Activated T-cell treated with anti-CD3 and anti-CD28 coated beads, Interleukin-2, amount 50 U/mL, for 4 hours (primary cell): ENCODE measurements at regions not wholly inside any gene's neighbourhood (a gene's known extent, or its start where the extent isn't known, plus 50 kb on each side); places are given as distances from the start of the nearest gene placed in this dataset.

Experiments used
- ATAC-seq, 2 donors: fragments of 200-7000 bp; cut with Tn5 transposase; one replicate each; pipeline ENCODE4 v1.10.0; 2021
- DNase-seq: peaks from one replicate; pipeline ENCODE4 v3.0.0-alpha.2; 2020
- H3K27me3 Mint-ChIP-seq: one replicate; pipeline ENCODE4 v1.8.0; 2021; ENCODE audit warnings: low read depth, mixed read lengths
- H3K36me3 Mint-ChIP-seq: one replicate; pipeline ENCODE4 v1.8.0; 2022; ENCODE audit warnings: mixed read lengths; ENCODE audit not compliant: insufficient read depth
- H3K4me1 Mint-ChIP-seq: one replicate; pipeline ENCODE4 v1.8.0; 2021; ENCODE audit warnings: low read depth, mixed read lengths
- H3K4me3 Mint-ChIP-seq: one replicate; pipeline ENCODE4 v1.8.0; 2021; ENCODE audit warnings: mild to moderate bottlenecking, moderate library complexity, mixed read lengths
- H3K9me3 Mint-ChIP-seq: one replicate; pipeline ENCODE4 v1.8.0; 2021; ENCODE audit warnings: mixed read lengths

DNA sequence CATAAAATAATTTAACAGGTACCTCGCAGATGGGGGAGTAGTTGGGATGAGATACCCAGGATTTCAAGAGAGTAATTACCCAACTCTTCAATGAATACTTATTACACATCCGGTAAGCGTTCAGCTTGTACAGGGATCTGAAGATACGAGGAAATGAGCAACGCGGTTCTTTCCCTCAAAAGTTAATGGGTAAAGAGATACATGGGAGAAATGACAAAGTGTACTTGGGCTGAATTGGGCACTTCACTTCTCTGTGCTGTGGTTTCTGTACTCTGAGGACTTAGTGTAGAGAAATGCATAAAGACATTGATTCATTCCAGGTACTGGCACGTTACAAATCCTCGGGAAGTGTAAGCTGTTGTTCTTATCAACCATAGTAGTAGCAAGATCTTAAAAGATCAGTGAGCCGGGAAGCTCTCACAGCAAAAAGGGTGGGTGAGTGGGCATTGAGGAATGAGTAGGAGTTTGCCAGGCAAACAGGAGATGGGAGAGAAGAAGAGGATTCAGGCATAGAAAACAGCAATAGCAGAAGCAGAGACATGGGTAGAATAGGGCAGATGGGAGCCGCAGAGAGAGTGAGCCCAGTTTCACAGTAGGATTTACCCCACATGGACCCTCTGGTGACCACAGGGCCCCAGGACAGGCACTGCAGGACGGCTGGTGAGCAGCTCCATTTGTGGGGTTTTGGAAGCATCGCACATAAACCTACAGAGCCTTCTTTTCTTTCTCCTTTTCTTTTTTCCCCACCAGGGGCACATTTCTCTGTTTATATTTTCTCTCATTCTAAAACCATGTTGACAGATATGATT is 304.3 kb upstream of the PITRM1 start:
- no peaks in the 10 kb centered on the region for H3K36me3 Mint-ChIP-seq
- H3K4me1 Mint-ChIP-seq, result peaks cover 27% of the 10 kb centered on the region
- ATAC-seq, result no peak
- DNase-seq, result no peak
- H3K4me3 Mint-ChIP-seq, result no peak overlapping the region
- H3K27me3 Mint-ChIP-seq, result no peaks in the 10 kb centered on the region
- H3K9me3 Mint-ChIP-seq, result no peaks in the 10 kb centered on the region

DNA sequence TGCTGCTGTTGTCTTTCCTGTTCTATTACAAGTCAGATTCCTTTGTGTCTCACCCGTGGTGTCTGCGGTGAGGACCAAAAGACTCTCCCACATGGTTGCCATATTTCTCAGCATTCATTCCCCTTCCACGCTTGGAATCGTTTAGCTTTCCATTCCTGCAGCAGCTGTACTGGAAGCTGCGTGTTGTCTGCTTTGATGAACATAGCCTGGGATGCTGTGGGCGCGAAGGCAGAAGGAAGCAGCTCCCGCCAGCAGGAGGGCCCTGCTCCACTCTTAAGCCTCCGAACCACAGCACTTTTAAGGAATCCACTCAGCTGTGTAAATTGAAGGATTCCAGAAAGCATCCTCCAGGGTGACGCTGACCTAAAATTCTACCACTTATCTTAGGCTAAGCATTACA is 303.6 kb upstream of the PITRM1 start:
- ATAC-seq (no peak), DNase-seq (no peak)
- Mint-ChIP-seq H3K9me3 (no peaks in the 10 kb centered on the region), H3K27me3 (no peaks in the 10 kb centered on the region), H3K4me3 (no peak overlapping the region), H3K4me1 (peaks cover 30% of the 10 kb centered on the region), H3K36me3 (no peaks in the 10 kb centered on the region)

DNA sequence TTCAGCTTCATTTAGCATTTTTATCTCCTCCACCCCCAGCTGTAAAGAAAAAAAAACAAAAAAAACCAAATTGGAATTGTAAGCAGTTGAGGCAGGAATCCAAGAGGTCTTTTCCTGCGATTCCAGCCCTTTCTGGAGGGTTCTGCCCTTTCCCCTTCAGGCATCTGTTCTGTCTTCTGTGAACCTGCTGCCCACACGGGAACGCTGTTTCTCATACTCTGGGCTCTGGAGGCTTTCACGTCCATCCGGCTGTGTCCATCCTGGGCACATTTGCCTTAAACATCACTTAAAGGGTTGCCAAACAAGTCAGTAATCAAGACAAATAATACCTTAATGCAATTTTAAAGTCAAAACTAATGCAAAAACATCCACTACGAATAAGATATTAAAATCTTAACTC is 302.8 kb upstream of the PITRM1 start:
- Mint-ChIP-seq H3K27me3 (no peaks in the 10 kb centered on the region), H3K4me3 (no peak overlapping the region), H3K4me1 (peaks cover 32% of the 10 kb centered on the region), H3K9me3 (no peaks in the 10 kb centered on the region), H3K36me3 (no peaks in the 10 kb centered on the region)
- DNase-seq (no peak), ATAC-seq (no peak)

DNA sequence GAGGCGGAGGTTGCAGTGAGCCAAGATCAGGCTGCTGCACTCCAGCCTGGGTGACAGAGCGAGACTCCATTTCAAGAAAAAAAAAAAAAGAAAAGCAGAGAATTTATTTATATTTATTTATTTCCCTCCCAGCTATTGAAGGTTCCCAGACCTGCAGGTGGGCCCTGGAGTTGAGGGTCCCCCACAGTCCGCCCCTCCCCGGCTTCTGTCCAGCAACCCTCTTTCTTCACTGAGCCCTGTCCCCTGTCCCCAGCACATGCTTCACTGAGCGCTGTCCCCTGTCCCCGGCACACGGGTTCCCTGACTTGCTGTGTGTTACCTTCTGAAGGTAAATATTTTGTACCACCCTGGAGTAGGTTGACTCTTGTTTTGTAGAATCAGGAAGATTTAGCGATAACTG is 301.7 kb upstream of the PITRM1 start:
- no peak overlapping the region for H3K4me3 Mint-ChIP-seq
- H3K36me3 Mint-ChIP-seq, result no peaks in the 10 kb centered on the region
- DNase-seq (no peak), ATAC-seq (no peak)
- peaks cover 38% of the 10 kb centered on the region for H3K4me1 Mint-ChIP-seq
- H3K27me3 Mint-ChIP-seq, result no peaks in the 10 kb centered on the region
- H3K9me3 Mint-ChIP-seq, result no peaks in the 10 kb centered on the region

DNA sequence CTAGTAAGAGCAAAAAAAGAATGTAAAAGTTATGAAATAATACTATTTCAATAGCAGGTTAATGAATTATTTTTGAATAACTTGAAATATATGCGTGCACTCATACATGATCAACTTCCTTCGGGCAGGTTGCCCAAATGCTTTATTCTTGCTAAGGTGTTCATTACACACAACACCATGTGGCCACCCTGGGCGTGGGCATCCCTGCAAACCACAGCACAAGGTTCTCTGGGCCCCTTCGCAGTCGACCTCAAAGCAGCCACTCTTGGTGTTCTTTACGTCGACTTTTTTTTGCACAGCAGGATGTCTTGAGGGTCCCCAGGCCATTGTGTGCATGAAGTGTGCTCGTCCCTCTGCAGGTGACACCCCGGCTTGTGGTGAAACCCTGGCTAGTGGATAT is 300.7 kb upstream of the PITRM1 start:
- H3K36me3 Mint-ChIP-seq, result no peaks in the 10 kb centered on the region
- H3K4me1 Mint-ChIP-seq, result peaks cover 46% of the 10 kb centered on the region
- ATAC-seq (no peak), DNase-seq (no peak)
- H3K27me3 Mint-ChIP-seq, result no peaks in the 10 kb centered on the region
- H3K4me3 Mint-ChIP-seq, result peak overlapping the region; percentile 74
- no peaks in the 10 kb centered on the region for H3K9me3 Mint-ChIP-seq

DNA sequence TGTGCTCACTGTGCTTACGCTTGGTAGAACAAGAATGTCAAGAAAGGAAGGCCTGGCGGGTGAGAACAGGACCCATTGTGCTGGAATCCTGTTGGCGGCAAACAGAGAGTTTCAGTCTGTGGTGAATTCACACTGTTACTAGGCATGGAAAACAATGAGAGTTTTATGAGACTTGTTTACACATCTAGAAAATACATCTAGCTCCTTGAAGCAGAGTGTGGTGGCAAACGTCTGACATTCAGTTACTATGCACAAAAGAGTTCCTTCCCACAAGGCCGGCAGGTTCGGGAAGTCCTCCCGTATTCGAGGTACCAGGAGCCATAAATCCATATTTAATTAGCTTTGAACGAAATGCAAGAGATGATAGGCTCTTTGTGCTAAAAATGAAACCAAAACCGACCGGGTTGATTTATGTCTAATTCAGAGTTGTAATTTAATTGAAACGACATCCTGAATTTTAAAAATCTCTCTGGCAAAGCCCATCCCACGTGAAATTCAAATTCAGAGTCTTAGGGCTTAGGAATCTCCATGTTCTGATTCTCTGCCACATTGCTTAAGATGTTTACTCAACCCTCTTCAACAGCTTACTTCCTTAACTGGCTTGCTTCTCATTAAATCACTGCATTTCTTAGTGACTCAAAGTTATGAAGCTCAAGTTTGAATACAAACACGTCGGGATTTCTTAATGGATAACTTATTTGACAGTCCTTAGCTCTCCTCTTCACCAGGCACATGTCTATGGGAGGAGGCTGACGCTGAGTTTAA is 299.9 kb upstream of the PITRM1 start:
- no peak for ATAC-seq
- no peaks in the 10 kb centered on the region for H3K27me3 Mint-ChIP-seq
- H3K4me3 Mint-ChIP-seq, result peak overlapping the region; percentile 74
- no peaks in the 10 kb centered on the region for H3K36me3 Mint-ChIP-seq
- no peak for DNase-seq
- peaks cover 48% of the 10 kb centered on the region for H3K4me1 Mint-ChIP-seq
- no peaks in the 10 kb centered on the region for H3K9me3 Mint-ChIP-seq

DNA sequence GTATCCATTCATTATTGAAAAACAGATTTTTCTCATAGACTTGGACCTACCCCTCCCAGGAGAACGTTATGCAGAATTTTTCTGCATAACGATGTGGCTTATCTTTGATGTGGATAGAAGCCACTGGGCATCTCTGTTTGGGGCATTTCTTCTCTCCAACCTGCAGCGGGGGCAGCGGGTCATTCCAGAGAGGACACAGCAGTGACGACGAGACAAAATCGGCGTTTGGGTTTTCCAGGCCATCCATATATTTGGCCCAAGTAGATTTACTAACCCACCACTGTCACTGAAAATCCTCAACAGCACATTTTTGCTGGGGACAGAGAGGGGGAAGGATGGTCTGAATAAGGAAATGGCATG is 299.3 kb upstream of the PITRM1 start:
- no peak for DNase-seq
- Mint-ChIP-seq H3K4me1 (peaks cover 53% of the 10 kb centered on the region), H3K36me3 (no peaks in the 10 kb centered on the region), H3K9me3 (no peaks in the 10 kb centered on the region), H3K4me3 (peak overlapping the region; percentile 74), H3K27me3 (no peaks in the 10 kb centered on the region)
- ATAC-seq, result no peak

DNA sequence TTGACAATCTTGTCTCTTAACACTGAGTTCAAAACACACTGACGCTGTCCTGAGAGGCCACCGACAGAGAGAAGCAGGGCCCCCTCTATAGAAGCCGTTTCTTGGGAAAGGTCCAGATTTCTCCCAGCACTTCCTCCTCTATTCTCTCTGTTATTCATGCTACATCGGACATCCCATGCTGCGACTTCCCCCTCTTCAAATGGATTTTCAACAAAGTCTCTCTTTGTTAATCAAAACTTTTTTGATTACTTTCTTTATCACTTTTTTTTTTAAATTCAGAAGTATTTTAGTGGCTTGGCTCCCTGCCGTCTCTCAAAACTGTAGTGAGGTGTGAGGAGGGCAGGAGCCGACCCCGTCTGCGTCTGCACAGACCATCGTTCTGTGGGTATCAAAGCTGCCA is 298.9 kb upstream of the PITRM1 start:
- Mint-ChIP-seq H3K27me3 (no peaks in the 10 kb centered on the region), H3K4me3 (no peak overlapping the region), H3K9me3 (no peaks in the 10 kb centered on the region), H3K36me3 (no peaks in the 10 kb centered on the region), H3K4me1 (peaks cover 54% of the 10 kb centered on the region)
- ATAC-seq (no peak), DNase-seq (no peak)

DNA sequence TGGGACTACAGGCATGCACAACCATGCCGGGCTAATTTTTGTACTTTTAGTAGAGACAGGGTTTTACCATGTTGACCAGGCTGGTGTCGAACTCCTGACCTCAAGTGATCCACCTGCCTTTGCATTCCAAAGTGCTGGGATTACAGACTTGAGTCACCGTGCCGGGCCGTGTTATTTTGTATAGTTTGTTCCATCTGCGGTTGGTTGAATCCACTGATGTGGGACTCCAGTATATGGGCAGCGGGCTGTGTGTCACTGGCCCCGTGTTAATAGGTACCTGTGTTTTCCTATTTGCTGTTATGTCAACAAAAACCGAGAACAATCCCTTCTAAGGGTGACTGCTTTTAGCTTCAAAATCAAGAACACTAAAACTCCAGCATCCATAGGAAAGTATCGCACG is 297.6 kb upstream of the PITRM1 start:
- no peak overlapping the region for H3K4me3 Mint-ChIP-seq
- H3K9me3 Mint-ChIP-seq, result no peaks in the 10 kb centered on the region
- H3K27me3 Mint-ChIP-seq, result no peaks in the 10 kb centered on the region
- H3K36me3 Mint-ChIP-seq, result no peaks in the 10 kb centered on the region
- ATAC-seq (no peak), DNase-seq (no peak)
- H3K4me1 Mint-ChIP-seq, result peaks cover 54% of the 10 kb centered on the region

DNA sequence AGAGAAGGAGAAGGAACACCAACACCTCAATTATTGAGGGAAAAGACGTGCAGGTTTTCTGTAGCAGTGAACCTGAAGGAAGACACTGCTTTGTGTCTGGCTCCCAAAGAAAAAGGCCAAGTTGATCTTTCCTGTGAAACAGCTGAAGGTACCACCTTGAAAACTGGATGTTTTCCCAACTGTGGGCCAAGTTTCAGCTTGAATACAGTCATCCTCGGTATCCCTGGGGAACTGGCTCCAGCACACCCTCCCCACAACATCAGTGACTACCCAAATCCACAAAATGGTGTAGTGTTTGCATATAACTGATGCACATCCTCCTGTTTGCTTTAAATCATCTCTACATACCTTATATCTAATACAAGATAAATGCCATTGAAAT is 297.0 kb upstream of the PITRM1 start:
- DNase-seq (no peak), ATAC-seq (no peak)
- peaks cover 54% of the 10 kb centered on the region for H3K4me1 Mint-ChIP-seq
- H3K4me3 Mint-ChIP-seq, result no peak overlapping the region
- H3K36me3 Mint-ChIP-seq, result no peaks in the 10 kb centered on the region
- H3K9me3 Mint-ChIP-seq, result no peaks in the 10 kb centered on the region
- no peaks in the 10 kb centered on the region for H3K27me3 Mint-ChIP-seq

DNA sequence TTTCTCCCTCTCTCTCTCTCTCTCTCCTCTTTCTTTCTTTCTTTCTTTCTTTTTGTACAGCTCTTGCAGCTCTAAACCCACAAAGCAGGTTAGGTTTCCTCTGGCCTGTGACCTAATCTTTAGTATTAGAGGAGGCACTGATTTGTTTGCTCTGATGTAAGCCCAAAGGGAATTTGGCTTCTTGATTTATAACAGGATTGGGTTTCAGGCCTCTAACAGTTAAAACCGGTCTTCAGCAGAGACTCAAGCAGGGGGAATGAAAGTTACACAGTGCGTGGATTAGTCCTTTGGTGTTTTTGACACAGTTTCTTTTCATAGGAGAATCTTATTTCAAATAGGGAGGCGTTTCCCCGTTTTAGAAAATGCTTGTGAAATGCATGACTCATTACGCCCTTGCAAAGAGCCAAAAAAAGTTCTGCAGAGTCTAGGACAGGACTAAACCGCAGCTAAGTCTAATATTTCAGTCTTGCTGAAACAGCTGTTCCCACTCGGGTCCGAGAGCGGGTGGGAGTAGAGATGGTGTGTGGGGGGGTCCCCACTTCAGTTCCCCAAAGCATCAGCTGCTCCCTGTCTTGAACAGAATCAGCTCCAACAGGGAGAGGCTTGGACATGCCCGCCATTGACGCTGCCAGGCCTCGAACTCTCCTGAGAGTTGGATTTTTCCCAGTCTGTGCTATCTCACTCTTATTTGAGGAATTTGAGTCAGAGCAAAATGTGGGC is 296.5 kb upstream of the PITRM1 start:
- H3K4me3 Mint-ChIP-seq, result peak overlapping the region; percentile 27
- DNase-seq (no peak), ATAC-seq (peak; percentile 32 to 47)
- no peaks in the 10 kb centered on the region for H3K36me3 Mint-ChIP-seq
- no peaks in the 10 kb centered on the region for H3K9me3 Mint-ChIP-seq
- H3K27me3 Mint-ChIP-seq, result no peaks in the 10 kb centered on the region
- H3K4me1 Mint-ChIP-seq, result peaks cover 54% of the 10 kb centered on the region

DNA sequence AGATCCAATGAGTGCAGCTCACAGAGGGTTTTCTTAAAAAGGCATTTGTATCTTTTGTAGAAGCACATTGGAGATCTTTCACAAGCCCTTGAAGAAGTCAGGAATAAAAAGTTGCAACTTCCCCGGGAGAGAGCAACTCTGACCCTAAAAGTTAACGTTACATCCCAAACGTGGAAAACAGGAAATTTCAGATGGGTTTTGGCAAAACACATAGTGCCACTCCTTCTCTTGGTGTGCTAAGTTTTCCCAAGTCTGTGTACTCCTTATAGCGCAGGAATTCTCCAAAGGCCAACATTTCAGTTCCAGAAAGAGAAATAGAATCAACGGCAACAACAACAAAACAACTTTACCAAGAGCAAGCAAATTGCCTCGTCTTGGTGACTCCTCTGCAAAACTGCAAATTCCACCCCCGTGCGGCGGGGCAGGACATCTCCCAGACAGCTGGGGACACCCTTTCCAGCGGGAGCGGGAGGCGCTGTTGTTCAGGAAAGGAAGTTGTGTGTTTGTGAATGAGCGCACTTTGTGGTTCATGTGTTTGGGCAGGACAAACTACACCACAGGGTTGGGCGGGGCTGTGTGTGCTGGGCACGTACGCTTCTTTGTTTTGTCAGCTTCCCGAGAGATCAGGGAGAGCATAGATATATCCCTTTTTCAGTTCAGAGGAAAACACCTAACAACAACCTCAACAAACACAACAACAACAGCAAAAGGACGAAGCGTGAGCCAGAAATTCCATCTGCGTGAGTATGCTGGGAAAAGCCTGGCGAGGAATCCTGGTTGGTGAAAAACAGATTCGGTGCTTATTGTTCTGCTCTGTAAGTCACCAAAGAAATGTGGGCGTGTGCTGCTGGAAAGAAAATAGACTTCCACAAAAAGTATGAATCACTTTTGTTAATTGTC is 294.7 kb upstream of the PITRM1 start:
- no peaks in the 10 kb centered on the region for H3K27me3 Mint-ChIP-seq
- no peak for ATAC-seq
- H3K4me3 Mint-ChIP-seq, result peak overlapping the region; percentile 55
- no peak for DNase-seq
- peaks cover 43% of the 10 kb centered on the region for H3K4me1 Mint-ChIP-seq
- H3K9me3 Mint-ChIP-seq, result no peaks in the 10 kb centered on the region
- H3K36me3 Mint-ChIP-seq, result no peaks in the 10 kb centered on the region

DNA sequence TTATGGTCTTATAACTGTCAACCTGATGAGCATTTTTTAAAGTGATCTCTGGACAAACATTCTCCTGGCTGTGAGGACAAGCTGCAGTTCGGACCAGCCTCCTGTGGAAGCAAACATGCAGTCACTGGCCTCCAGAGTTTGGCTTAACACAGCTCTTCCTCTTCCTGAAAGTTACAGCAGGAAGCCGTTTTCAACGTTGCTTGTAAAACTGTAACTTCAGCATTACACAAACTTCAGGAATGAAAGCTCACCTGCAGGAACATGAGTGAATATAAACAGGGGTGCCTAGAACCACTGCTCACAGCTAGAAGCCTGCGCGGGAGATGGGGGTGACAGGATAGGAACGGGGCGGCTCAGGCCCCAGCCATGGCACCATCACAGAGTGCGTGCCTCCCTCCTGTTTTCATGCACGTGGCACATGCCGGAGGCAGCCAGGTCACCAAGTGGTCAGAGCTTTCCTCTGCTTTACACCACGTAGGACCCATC is 292.9 kb upstream of the PITRM1 start:
- DNase-seq, result no peak
- ATAC-seq, result no peak
- no peaks in the 10 kb centered on the region for H3K36me3 Mint-ChIP-seq
- no peak overlapping the region for H3K4me3 Mint-ChIP-seq
- H3K27me3 Mint-ChIP-seq, result no peaks in the 10 kb centered on the region
- no peaks in the 10 kb centered on the region for H3K9me3 Mint-ChIP-seq
- peaks cover 34% of the 10 kb centered on the region for H3K4me1 Mint-ChIP-seq
